Breast epithelium (tissue), 3 donors: ENCODE measurements at regions not wholly inside any gene's neighbourhood (a gene's known extent, or its start where the extent isn't known, plus 50 kb on each side); places are given as distances from the start of the nearest gene placed in this dataset.

ENCODE experiments used
- CTCF ChIP-seq, 3 donors: fragments of 450-650 bp; IDR thresholded peaks; one replicate each; pipeline ENCODE4 v1.5.1; 2016 to 2017; ENCODE audit warnings: antibody characterized with exemption in 3 of 3, mild to moderate bottlenecking in 3 of 3, moderate library complexity in 3 of 3
- POLR2A ChIP-seq: fragments of 450-650 bp; IDR thresholded peaks from one replicate; pipeline ENCODE4 v1.6.1; 2016; ENCODE audit warnings: antibody characterized with exemption, mild to moderate bottlenecking, moderate library complexity
- POLR2AphosphoS5 ChIP-seq, 3 donors: sonication (generic); formaldehyde crosslinking; IDR thresholded peaks; one replicate each; pipeline ENCODE4 v1.6.1; 2017; ENCODE audit warnings: antibody characterized with exemption in 3 of 3

DNA sequence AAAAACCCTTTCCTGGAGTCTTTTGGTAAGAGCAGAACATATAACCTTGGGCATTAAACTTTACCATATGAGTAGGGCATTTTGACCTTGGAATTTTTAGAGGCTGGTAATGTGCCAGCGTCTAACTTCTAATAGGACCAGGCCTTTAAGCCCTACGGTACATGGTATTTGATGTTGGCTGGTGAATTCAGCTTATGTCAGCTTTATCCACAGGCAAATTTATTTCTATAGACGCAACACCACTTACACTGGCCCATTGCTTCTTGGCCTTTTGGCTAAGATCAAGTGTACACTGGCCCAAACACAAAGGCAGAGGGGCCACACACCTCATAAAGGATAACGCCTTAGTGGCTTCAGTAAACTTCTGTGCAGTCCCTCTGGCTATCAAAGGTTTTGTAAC, 410.2 kb upstream of the LARGE1 start:
- TF ChIP-seq CTCF (IDR thresholded peaks at IDR 0.05) (no peak), POLR2A (no peak), POLR2AphosphoS5 (IDR thresholded peaks at IDR 0.05) (no peak)
